RWPE1 (cell line): ENCODE measurements at regions not wholly inside any gene's neighbourhood (a gene's known extent, or its start where the extent isn't known, plus 50 kb on each side); places are given as distances from the start of the nearest gene placed in this dataset.

ENCODE experiments used
- CTCF ChIA-PET: fragments of 350-600 bp; sonication (Branson Sonifier 250); formaldehyde crosslinking; extraction: SDS; loops from one replicate; lab custom pipeline; 2021; lab: Yijun Ruan, JAX
- POLR2A ChIA-PET: fragments of 400-600 bp; formaldehyde crosslinking; extraction: SDS; loops from one replicate; lab custom pipeline; 2020; ENCODE audit warnings: antibody characterized with exemption; ENCODE audit not compliant: low non-redundant PET; lab: Yijun Ruan, JAX
- DNase-seq: peaks from one replicate; pipeline ENCODE4 v3.0.0; 2012; ENCODE audit warnings: low spot score
- H3K27ac ChIP-seq: fragments of 450-650 bp; 2 replicates; pipeline ENCODE4 v1.5.1; 2017
- TF ChIP-seq, protein P1 (sequence below): fragments of 450-650 bp; conservative IDR thresholded peaks from 2 replicates; pipeline ENCODE4 v1.5.1; 2017; ENCODE audit warnings: low read depth, mild to moderate bottlenecking

DNA sequence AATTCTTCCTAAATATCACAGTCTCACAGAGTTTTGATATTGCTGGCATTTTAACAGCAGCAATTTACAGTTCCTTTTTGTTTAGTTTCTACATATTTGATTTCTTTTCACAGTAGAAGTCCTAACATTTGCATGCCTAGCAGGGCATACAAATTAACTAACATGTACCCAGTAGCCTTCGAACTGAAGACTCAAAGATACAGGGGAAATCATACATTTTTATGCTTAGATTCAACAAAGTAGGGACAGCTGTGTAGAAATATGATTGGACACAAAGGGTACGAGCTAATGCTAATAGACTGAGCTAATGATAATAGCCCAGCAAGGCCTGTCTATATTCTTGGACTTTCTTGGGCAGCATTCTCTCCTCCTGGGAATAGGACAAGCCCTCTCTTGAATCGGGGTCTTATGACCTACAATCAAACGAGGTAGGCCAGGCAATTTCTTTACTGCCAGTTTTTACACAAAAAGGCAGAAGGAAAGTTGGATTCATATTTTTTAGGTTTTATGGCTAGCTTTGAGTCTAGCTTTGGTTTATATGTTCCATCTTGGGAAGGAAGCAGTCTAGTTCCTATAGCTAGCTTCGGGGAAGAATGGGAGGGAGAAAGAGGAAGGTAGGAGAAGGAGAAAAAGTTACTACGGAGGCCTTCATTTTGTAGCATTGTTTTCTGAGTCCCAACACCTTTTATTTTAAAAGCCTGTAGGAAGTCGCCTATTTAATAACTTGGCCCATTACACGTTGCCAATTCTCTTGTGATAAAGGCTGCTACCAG lies 115.8 kb downstream of the HFE start:
- ChIA-PET CTCF (no interaction called here), POLR2A (no interaction called here)
- TF ChIP-seq, protein P1, sequence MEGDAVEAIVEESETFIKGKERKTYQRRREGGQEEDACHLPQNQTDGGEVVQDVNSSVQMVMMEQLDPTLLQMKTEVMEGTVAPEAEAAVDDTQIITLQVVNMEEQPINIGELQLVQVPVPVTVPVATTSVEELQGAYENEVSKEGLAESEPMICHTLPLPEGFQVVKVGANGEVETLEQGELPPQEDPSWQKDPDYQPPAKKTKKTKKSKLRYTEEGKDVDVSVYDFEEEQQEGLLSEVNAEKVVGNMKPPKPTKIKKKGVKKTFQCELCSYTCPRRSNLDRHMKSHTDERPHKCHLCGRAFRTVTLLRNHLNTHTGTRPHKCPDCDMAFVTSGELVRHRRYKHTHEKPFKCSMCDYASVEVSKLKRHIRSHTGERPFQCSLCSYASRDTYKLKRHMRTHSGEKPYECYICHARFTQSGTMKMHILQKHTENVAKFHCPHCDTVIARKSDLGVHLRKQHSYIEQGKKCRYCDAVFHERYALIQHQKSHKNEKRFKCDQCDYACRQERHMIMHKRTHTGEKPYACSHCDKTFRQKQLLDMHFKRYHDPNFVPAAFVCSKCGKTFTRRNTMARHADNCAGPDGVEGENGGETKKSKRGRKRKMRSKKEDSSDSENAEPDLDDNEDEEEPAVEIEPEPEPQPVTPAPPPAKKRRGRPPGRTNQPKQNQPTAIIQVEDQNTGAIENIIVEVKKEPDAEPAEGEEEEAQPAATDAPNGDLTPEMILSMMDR, result no peak
- H3K27ac ChIP-seq, result peak overlapping the region; percentile 97
- DNase-seq, result no peak

DNA sequence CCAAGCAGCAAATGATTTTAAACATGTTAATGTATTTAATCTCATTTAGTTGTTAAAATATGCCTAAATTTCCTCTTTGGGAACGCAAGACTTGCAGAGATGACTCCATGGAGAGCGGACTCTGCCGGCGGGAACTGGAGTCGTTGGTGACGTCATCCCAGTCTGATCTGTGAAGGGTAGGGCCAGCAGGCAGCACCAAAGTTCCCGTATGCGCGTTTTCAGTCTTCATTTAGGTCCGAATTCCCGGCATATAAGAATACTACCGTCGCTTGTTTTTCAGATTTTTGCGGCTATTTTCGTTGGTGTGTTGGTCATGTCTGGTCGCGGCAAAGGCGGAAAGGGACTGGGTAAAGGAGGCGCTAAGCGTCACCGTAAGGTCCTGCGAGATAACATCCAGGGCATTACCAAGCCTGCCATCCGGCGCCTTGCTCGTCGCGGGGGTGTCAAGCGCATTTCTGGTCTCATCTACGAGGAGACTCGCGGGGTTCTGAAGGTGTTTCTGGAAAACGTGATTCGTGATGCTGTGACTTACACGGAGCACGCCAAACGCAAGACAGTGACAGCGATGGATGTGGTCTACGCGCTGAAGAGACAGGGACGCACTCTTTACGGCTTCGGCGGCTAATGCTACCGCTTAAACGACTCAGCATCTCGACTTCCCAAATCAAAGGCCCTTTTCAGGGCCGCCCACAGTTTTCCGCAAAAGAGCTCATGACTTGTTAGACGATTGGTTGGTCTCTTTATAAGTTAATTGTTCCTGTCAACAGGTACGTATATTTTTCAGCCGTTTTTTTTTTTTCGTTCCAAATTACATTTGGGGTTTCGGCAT lies 117.3 kb downstream of the HFE start:
- TF ChIP-seq, protein P1, result peak; percentile 40; the same call in 1 of the 2 replicates
- peak; percentile 96 for DNase-seq
- H3K27ac ChIP-seq, result peak overlapping the region; percentile 97
- ChIA-PET POLR2A (interaction anchor here (0.6 to 1.5 kb wide), 4 partner anchors 9 to 1610 kb away, joined by 3 to 10 read pairs (median 6); a partner anchor contains a TSS), CTCF (interaction anchor here (0.7 kb wide), 1 partner anchor 62 kb away, joined by 7 read pairs; no protein-coding TSS in a partner anchor)

DNA sequence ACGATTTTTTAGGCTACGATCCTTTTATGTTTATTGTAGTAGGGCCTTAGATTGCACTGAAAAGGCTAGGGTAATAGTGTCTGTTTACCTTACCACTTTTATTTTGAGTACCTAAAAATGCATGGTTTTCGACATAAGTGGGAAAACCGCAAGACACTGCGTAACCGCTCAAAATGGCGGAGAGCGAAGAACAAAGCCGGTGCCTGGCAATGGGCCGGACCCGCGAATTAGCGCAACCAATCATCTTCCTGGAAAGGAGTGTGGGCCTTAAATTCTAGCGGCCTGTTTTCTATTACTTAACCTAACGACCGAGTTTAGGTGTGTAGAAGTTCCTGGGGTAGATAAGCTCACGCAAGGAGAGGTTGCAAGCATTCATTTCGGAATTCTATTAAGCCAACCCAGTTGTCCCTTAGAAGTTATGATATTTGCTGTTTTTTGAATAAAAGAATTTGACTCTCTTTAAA lies 118.0 kb downstream of the HFE start:
- CTCF ChIA-PET, result interaction anchor here (0.6 to 0.7 kb wide), 2 partner anchors 61 to 123 kb away, joined by 3 to 7 read pairs; no protein-coding TSS in a partner anchor
- TF ChIP-seq, protein P1, result no peak
- POLR2A ChIA-PET, result interaction anchor here (0.7 to 1.5 kb wide), 4 partner anchors 10 to 126 kb away, joined by 3 to 9 read pairs (median 3); a partner anchor contains a TSS
- H3K27ac ChIP-seq, result peak overlapping the region; percentile 97
- DNase-seq, result peak; percentile 79

DNA sequence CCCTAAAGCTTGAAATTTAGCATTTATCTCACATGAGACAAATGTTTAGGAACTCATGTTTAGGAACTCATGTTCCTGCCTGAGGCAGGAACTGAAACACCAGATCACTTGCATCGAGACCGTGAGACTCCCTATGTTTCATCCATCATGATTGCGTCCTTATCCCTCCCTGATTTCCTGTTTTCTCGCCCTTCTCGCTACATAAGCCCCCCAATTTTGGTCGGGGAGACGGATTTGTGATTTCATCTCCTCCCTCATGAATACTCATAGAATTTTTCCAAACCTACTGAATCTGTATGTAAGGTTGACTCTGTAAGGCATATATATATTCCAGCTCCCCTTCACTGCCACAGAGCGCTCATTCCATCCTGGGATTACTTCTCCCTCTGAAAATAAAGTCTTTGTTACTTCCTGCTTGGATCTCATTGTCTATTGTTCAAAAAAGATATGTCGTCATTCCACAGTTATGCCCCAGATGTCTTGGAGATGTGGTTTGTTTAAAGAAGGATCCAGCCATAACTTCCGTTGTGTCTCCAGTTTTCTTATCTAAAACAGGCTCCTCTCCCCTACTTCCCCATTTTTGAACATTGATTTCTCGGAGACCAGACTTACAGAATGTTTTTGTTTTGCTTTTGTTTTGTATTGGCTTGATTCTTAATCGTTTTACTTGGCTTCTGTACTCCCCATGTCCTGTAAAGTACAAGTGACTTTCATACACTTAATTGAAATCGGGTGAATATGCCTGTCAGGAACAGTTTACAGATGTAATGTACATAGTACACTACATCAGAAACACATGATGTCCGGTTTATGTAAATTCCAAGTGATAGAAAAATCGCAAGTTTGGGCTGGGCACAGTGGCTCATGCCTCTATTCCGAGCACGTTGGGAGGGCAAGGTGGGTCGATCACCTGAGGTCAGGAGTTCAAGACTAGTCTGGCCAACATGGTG lies 118.7 kb downstream of the HFE start:
- CTCF ChIA-PET, result interaction anchor here (0.6 to 0.7 kb wide), 2 partner anchors 60 to 122 kb away, joined by 3 to 7 read pairs; no protein-coding TSS in a partner anchor
- no peak for DNase-seq
- POLR2A ChIA-PET, result interaction anchor here (0.7 to 1.5 kb wide), 4 partner anchors 9 to 125 kb away, joined by 3 to 9 read pairs (median 3); a partner anchor contains a TSS
- peak overlapping the region; percentile 97 for H3K27ac ChIP-seq
- TF ChIP-seq, protein P1, result no peak

DNA sequence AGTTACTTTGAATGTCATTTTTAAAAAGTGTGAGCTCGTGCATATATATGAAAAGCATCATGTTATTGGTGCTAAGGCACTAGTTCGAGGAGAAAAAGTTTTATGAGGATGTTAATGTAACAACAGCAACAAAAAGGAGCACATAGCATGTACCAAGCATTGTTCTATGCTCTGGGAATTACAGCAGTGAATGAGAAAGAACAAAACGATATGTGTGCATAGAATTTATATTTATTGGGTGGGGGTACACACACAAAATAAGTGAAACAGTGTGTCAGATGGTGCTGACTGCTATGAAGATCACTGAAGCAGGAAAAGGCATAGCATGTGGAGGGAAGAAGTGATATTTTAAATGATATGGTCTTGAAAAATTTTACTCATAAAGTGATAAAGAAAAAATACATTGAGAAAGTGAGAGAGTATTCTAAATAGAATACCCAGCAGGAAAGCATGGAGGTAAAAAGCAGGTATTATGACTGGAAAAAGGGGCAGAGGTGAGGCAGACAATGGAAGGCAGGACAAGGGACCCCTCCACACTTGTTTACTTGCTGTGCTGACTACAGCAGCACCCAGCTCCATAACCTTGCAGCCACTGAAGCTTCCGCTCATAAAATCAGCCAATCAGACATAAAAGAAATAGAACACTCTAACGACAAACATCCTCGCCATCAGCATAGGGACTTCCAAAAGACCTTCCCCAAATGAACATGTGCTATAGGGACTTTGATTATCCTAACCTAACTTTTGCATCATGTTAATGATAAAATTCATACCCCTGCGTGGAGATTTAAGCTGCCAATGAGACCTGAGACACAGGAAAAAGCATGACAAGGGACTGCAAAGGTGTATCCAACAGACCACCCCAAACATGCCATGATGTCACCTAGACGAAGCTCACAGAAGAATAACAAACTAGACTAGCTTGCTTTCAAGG lies 119.9 kb downstream of the HFE start:
- peak overlapping the region; percentile 75; the same call in 1 of the 2 replicates for H3K27ac ChIP-seq
- TF ChIP-seq, protein P1, result no peak
- POLR2A ChIA-PET, result interaction anchor here (0.6 to 0.9 kb wide), 2 partner anchors 9 to 65 kb away, joined by 3 to 4 read pairs; a partner anchor contains a TSS
- CTCF ChIA-PET, result no interaction called here
- DNase-seq, result no peak
